Renal cortex interstitium (tissue), 11 donors: ENCODE measurements at regions not wholly inside any gene's neighbourhood (a gene's known extent, or its start where the extent isn't known, plus 50 kb on each side); places are given as distances from the start of the nearest gene placed in this dataset.

Source experiments
- DNase-seq, 11 donors: peaks; one replicate each; pipeline ENCODE4 v3.0.0-alpha.2; 2013; ENCODE audit warnings: low read depth in 9 of 11, low spot score in 4 of 11; ENCODE audit errors: extremely low read depth in 1 of 11

- DNase-seq: no peak
Observed at GRCh38 chr12:30135776-30136175, 352.0 kb upstream of the TMTC1 start.

GRCh38 chr12:30134229-30134628 lies 350.5 kb upstream of the TMTC1 start:
- no peak for DNase-seq

GRCh38 chr12:30126944-30127343 lies 343.2 kb upstream of the TMTC1 start:
- no peak for DNase-seq

- DNase-seq: no peak
Observed at GRCh38 chr12:30120522-30120921, 336.8 kb upstream of the TMTC1 start.

GRCh38 chr12:30117483-30117882 lies 333.7 kb upstream of the TMTC1 start:
- no peak for DNase-seq

GRCh38 chr12:30111719-30112118 lies 328.0 kb upstream of the TMTC1 start:
- DNase-seq: no peak

GRCh38 chr12:30110958-30111586 lies 327.3 kb upstream of the TMTC1 start:
- no peak for DNase-seq

- no peak for DNase-seq
Observed at GRCh38 chr12:30110498-30110897, 326.8 kb upstream of the TMTC1 start.

- no peak for DNase-seq
Observed at GRCh38 chr12:30108666-30109065, 324.9 kb upstream of the TMTC1 start.

GRCh38 chr12:30106204-30106965 lies 322.6 kb upstream of the TMTC1 start:
- DNase-seq: peak in 2 of 11 donors; percentile 7 to 10

- no peak for DNase-seq
Observed at GRCh38 chr12:30105505-30105904, 321.8 kb upstream of the TMTC1 start.

- no peak for DNase-seq
Observed at GRCh38 chr12:30104971-30105370, 321.2 kb upstream of the TMTC1 start.

- no peak for DNase-seq
Observed at GRCh38 chr12:30100741-30101140, 317.0 kb upstream of the TMTC1 start.

- no peak for DNase-seq
Observed at GRCh38 chr12:30098677-30099076, 314.9 kb upstream of the TMTC1 start.

- DNase-seq: no peak
Observed at GRCh38 chr12:30095511-30095910, 311.8 kb upstream of the TMTC1 start.

GRCh38 chr12:30092983-30093617 lies 309.4 kb upstream of the TMTC1 start:
- no peak for DNase-seq

GRCh38 chr12:30090258-30090657 lies 306.5 kb upstream of the TMTC1 start:
- DNase-seq: no peak

- DNase-seq: no peak
Observed at GRCh38 chr12:30088259-30088995, 304.7 kb upstream of the TMTC1 start.

GRCh38 chr12:30082381-30082780 lies 298.6 kb upstream of the TMTC1 start:
- DNase-seq: no peak

- no peak for DNase-seq
Observed at GRCh38 chr12:30074916-30075315, 291.2 kb upstream of the TMTC1 start.
